BJ (cell line): ENCODE measurements at regions not wholly inside any gene's neighbourhood (a gene's known extent, or its start where the extent isn't known, plus 50 kb on each side); places are given as distances from the start of the nearest gene placed in this dataset.

Source experiments
- CTCF ChIA-PET: fragments of 350-600 bp; formaldehyde crosslinking; extraction: SDS; loops from one replicate; lab custom pipeline; 2021; ENCODE audit warnings: antibody characterized with exemption, inconsistent platforms; lab: Yijun Ruan, JAX
- POLR2A ChIA-PET: fragments of 300-600 bp; sonication (Branson Sonifier 250); formaldehyde crosslinking; extraction: SDS; loops from one replicate; lab custom pipeline; 2021; ENCODE audit warnings: antibody characterized with exemption; lab: Charles Lee
- DNase-seq: peaks from one replicate; pipeline ENCODE4 v3.0.0-alpha.2; 2011; ENCODE audit warnings: low read depth
- H3K27me3 ChIP-seq: 2 replicates; pipeline ENCODE4 v1.6.0; 2011; ENCODE audit warnings: low read length; ENCODE audit not compliant: control insufficient read depth, insufficient read depth
- H3K36me3 ChIP-seq: 2 replicates; pipeline ENCODE4 v1.5.1; 2011; ENCODE audit warnings: low read length; ENCODE audit not compliant: control insufficient read depth, insufficient read depth
- H3K4me3 ChIP-seq: 2 replicates; pipeline ENCODE4 v1.5.1; 2011; ENCODE audit warnings: low read depth, mild to moderate bottlenecking, control low read depth, low read length
- CTCF ChIP-seq: IDR thresholded peaks from 2 replicates; pipeline ENCODE4 v1.5.1; 2011; ENCODE audit warnings: low read depth, mild to moderate bottlenecking, control low read depth, inconsistent platforms, low read length, moderate library complexity; ENCODE audit not compliant: insufficient read depth

- ChIA-PET CTCF (interaction anchor here (0.7 kb wide), 1 partner anchor 818 kb away, joined by 3 read pairs; no protein-coding TSS in a partner anchor), POLR2A (no interaction called here)
- DNase-seq = no peak
- no peaks in the 10 kb centered on the region for H3K27me3 ChIP-seq
- H3K4me3 ChIP-seq = no peak overlapping the region
- no peak for TF ChIP-seq CTCF
- no peaks in the 10 kb centered on the region for H3K36me3 ChIP-seq
Measured at GRCh38 chr10:10477844-10478243, 539.8 kb upstream of the CELF2 start.

- ChIA-PET POLR2A (no interaction called here), CTCF (no interaction called here)
- no peak for TF ChIP-seq CTCF
- Histone ChIP-seq H3K27me3 (no peaks in the 10 kb centered on the region), H3K4me3 (no peak overlapping the region), H3K36me3 (no peaks in the 10 kb centered on the region)
- DNase-seq = no peak
Measured at GRCh38 chr10:10479465-10479864, 538.2 kb upstream of the CELF2 start.

- Histone ChIP-seq H3K36me3 (no peaks in the 10 kb centered on the region), H3K4me3 (no peak overlapping the region), H3K27me3 (no peaks in the 10 kb centered on the region)
- ChIA-PET POLR2A (no interaction called here), CTCF (no interaction called here)
- no peak for TF ChIP-seq CTCF
- DNase-seq = no peak
Measured at GRCh38 chr10:10482613-10483012, 535.1 kb upstream of the CELF2 start.

GRCh38 chr10:10489076-10489475, 528.6 kb upstream of the CELF2 start:
- no peak for TF ChIP-seq CTCF
- ChIA-PET CTCF (interaction anchor here (1.0 kb wide), 1 partner anchor 9 kb away, joined by 3 read pairs; no protein-coding TSS in a partner anchor), POLR2A (no interaction called here)
- no peak overlapping the region for H3K4me3 ChIP-seq
- no peaks in the 10 kb centered on the region for H3K27me3 ChIP-seq
- H3K36me3 ChIP-seq = no peaks in the 10 kb centered on the region
- no peak for DNase-seq

- ChIA-PET POLR2A (no interaction called here), CTCF (interaction anchor here (1.0 kb wide), 1 partner anchor 8 kb away, joined by 3 read pairs; no protein-coding TSS in a partner anchor)
- no peak for DNase-seq
Measured at GRCh38 chr10:10489805-10490571, 527.7 kb upstream of the CELF2 start.

More at GRCh38 chr10:10489805-10490571, 527.7 kb upstream of the CELF2 start:
- no peaks in the 10 kb centered on the region for H3K36me3 ChIP-seq
- H3K27me3 ChIP-seq = no peaks in the 10 kb centered on the region
- H3K4me3 ChIP-seq = no peak overlapping the region
- no peak for TF ChIP-seq CTCF
